H1 (cell line): ENCODE measurements at regions not wholly inside any gene's neighbourhood (a gene's known extent, or its start where the extent isn't known, plus 50 kb on each side); places are given as distances from the start of the nearest gene placed in this dataset.
A peak's percentile ranks its signal among the peaks of the same experiment; 100 is the strongest.
"Not testable (repeated sequence)": the region's sequence is repeated elsewhere in the genome, so short reads cannot be mapped to it uniquely, and the experiment has no call there.

Source experiments
- CTCF ChIA-PET: fragments of 300-600 bp; sonication (Branson Sonifier 250); formaldehyde crosslinking; loops from one replicate; lab custom pipeline; 2021; ENCODE audit not compliant: partially characterized antibody; lab: Charles Lee
- POLR2A ChIA-PET: fragments of 300-600 bp; sonication (Branson Sonifier 250); formaldehyde crosslinking; loops from one replicate; lab custom pipeline; 2021; ENCODE audit warnings: inconsistent platforms; ENCODE audit not compliant: partially characterized antibody; lab: Charles Lee
- DNase-seq, 2 experiments: peaks; one replicate each; pipeline versions ENCODE4 v3.0.0 to v3.0.0-alpha.2; 2010 to 2022; ENCODE audit warnings: low spot score in 2 of 2, low read depth in 1 of 2, mixed read lengths in 1 of 2
- FAIRE-seq: peaks from 2 replicates; lab custom pipeline; 2011; peaks lifted over from hg19 to GRCh38; lab: Jason Lieb, UNC
- H2AFZ ChIP-seq: 2 replicates; pipeline ENCODE4 v1.8.1; 2012; ENCODE audit warnings: low read length, inconsistent platforms
- H2AK5ac ChIP-seq: 2 replicates; pipeline ENCODE4 v1.6.1; 2013; ENCODE audit warnings: low read depth, low read length
- H2BK120ac ChIP-seq: replicated peaks from 2 replicates; pipeline ENCODE3; 2013; ENCODE audit warnings: low read depth, low read length, inconsistent platforms
- H2BK12ac ChIP-seq: 2 replicates; pipeline ENCODE4 v1.6.1; 2013; ENCODE audit warnings: low read depth, low read length
- H2BK15ac ChIP-seq: 2 replicates; pipeline ENCODE4 v1.6.1; 2013; ENCODE audit warnings: low read length
- H2BK20ac ChIP-seq: 2 replicates; pipeline ENCODE4 v1.6.1; 2013; ENCODE audit warnings: low read length
- H2BK5ac ChIP-seq: 2 replicates; pipeline ENCODE4 v1.6.1; 2013; ENCODE audit warnings: low read depth, low read length
- H3K14ac ChIP-seq: 2 replicates; pipeline ENCODE4 v1.6.1; 2013; ENCODE audit warnings: inconsistent platforms; ENCODE audit not compliant: insufficient read length
- H3K18ac ChIP-seq: 2 replicates; pipeline ENCODE4 v1.6.1; 2013; ENCODE audit warnings: low read length; ENCODE audit errors: extremely low read depth
- H3K23ac ChIP-seq: 2 replicates; pipeline ENCODE4 v1.6.1; 2013; ENCODE audit warnings: inconsistent platforms; ENCODE audit not compliant: insufficient read length
- H3K23me2 ChIP-seq: 2 replicates; pipeline ENCODE4 v1.6.1; 2013; ENCODE audit warnings: low read depth, low read length
- H3K27ac ChIP-seq: 2 replicates; pipeline ENCODE4 v1.6.1; 2011; ENCODE audit warnings: low read depth, low read length, inconsistent platforms
- H3K27me3 ChIP-seq, 4 experiments: replicated peaks in 1 of 4; 1 replicate in 1 of 4; 2 replicates in 3 of 4; pipeline versions ENCODE4 v1.6.1 to v1.8.1; 2011 to 2013; ENCODE audit warnings: low read length in 3 of 4, mild to moderate bottlenecking in 3 of 4, inconsistent platforms in 2 of 4, mixed read lengths in 2 of 4, moderate library complexity in 1 of 4; ENCODE audit not compliant: control insufficient read depth in 3 of 4, insufficient read depth in 3 of 4; ENCODE audit errors: extremely low read depth in 1 of 4
- H3K36me3 ChIP-seq, 4 experiments: 2 replicates each; pipeline versions ENCODE4 v1.6.1 to v1.8.1; 2011 to 2013; ENCODE audit warnings: mild to moderate bottlenecking in 4 of 4, low read length in 3 of 4, moderate library complexity in 2 of 4, control low read depth in 1 of 4, inconsistent platforms in 1 of 4; ENCODE audit not compliant: insufficient read depth in 4 of 4, control insufficient read depth in 2 of 4
- H3K4ac ChIP-seq: replicated peaks from 2 replicates; pipeline ENCODE3; 2013; ENCODE audit warnings: low read length, low read depth, mixed read lengths, inconsistent platforms; ENCODE audit not compliant: insufficient read length
- H3K4me1 ChIP-seq, 4 experiments: replicated peaks in 1 of 4; 1 replicate in 1 of 4; 2 replicates in 3 of 4; pipeline versions ENCODE4 v1.6.1 to v1.8.1; 2011 to 2013; ENCODE audit warnings: low read length in 3 of 4, inconsistent platforms in 2 of 4, mixed read lengths in 1 of 4; ENCODE audit not compliant: insufficient read depth in 4 of 4, control insufficient read depth in 3 of 4
- H3K4me2 ChIP-seq, 2 experiments: 2 replicates each; pipeline versions ENCODE4 v1.6.1 to v1.8.1; 2011 to 2013; ENCODE audit warnings: low read depth in 2 of 2, low read length in 2 of 2, control low read depth in 1 of 2, inconsistent platforms in 1 of 2, mild to moderate bottlenecking in 1 of 2; ENCODE audit not compliant: insufficient read depth in 1 of 2
- H3K4me3 ChIP-seq, 4 experiments: fragments of 200-600, 300-600 bp in 1 of 4; sonication (generic), shearing (Covaris generic), sonication (Bioruptor Twin) in 1 of 4; 2 replicates each; pipeline versions ENCODE4 v1.5.1 to v1.8.1; 2011 to 2016; ENCODE audit warnings: low read length in 4 of 4, low read depth in 3 of 4, control low read depth in 2 of 4, inconsistent platforms in 2 of 4, mild to moderate bottlenecking in 2 of 4, mixed read lengths in 1 of 4, moderate library complexity in 1 of 4; ENCODE audit not compliant: insufficient read depth in 2 of 4; ENCODE audit errors: extremely low read depth in 1 of 4
- H3K56ac ChIP-seq: replicated peaks from 2 replicates; pipeline ENCODE3; 2013; ENCODE audit warnings: low read depth, mild to moderate bottlenecking, mixed read lengths, low read length, inconsistent platforms; ENCODE audit not compliant: insufficient read length
- H3K79me1 ChIP-seq: 2 replicates; pipeline ENCODE4 v1.6.1; 2013; ENCODE audit warnings: low read depth, low read length, control low read depth
- H3K79me2 ChIP-seq, 2 experiments: 2 replicates each; pipeline versions ENCODE4 v1.6.1 to v1.8.1; 2012 to 2013; ENCODE audit warnings: low read length in 2 of 2, mild to moderate bottlenecking in 2 of 2, inconsistent platforms in 1 of 2; ENCODE audit not compliant: insufficient read depth in 2 of 2, control insufficient read depth in 1 of 2
- H3K9ac ChIP-seq, 4 experiments: replicated peaks in 1 of 4; 1 replicate in 1 of 4; 2 replicates in 3 of 4; pipeline versions ENCODE4 v1.6.1 to v1.8.1; 2011 to 2013; ENCODE audit warnings: low read depth in 3 of 4, low read length in 3 of 4, control low read depth in 2 of 4, mild to moderate bottlenecking in 2 of 4, moderate library complexity in 2 of 4, inconsistent platforms in 1 of 4; ENCODE audit errors: extremely low read depth in 1 of 4
- H3K9me3 ChIP-seq, 2 experiments: 2 replicates each; pipeline versions ENCODE4 v1.6.1 to v1.8.1; 2012 to 2013; ENCODE audit warnings: mild to moderate bottlenecking in 2 of 2, moderate library complexity in 2 of 2, control low read depth in 1 of 2, inconsistent platforms in 1 of 2, low read depth in 1 of 2, low read length in 1 of 2, mixed read lengths in 1 of 2; ENCODE audit not compliant: insufficient read depth in 2 of 2
- H4K20me1 ChIP-seq, 2 experiments: replicated peaks in 1 of 2; 2 replicates each; pipeline versions ENCODE3 to v1.8.1; 2011 to 2013; ENCODE audit warnings: inconsistent platforms in 2 of 2, low read length in 2 of 2, mild to moderate bottlenecking in 1 of 2; ENCODE audit not compliant: insufficient read depth in 2 of 2, control insufficient read depth in 1 of 2
- H4K5ac ChIP-seq: 2 replicates; pipeline ENCODE4 v1.6.1; 2013; ENCODE audit warnings: low read length, low read depth, mixed read lengths, inconsistent platforms; ENCODE audit not compliant: insufficient read length
- H4K8ac ChIP-seq: 2 replicates; pipeline ENCODE4 v1.8.0; 2013; ENCODE audit warnings: mild to moderate bottlenecking, moderate library complexity, low read length, inconsistent platforms; ENCODE audit not compliant: insufficient read depth; ENCODE audit errors: extremely low read depth
- H4K91ac ChIP-seq: replicated peaks from 2 replicates; pipeline ENCODE3; 2013; ENCODE audit warnings: low read length, mixed read lengths, inconsistent platforms; ENCODE audit not compliant: insufficient read length
- WGBS, 2 experiments: shearing (Covaris generic) in 1 of 2; methylation state at CpG; one replicate each; pipeline versions ENCODE4 v1.1.6 to v1.1.7; 2013 to 2015; ENCODE audit warnings: low lambda C conversion rate in 2 of 2, mixed read lengths in 2 of 2, inconsistent platforms in 1 of 2, low coverage in 1 of 2, missing lambda C conversion rate in 1 of 2; ENCODE audit not compliant: insufficient replicate concordance in 2 of 2, insufficient coverage in 1 of 2, insufficient read length in 1 of 2; ENCODE audit errors: extremely low coverage in 1 of 2, missing lambda C conversion rate in 1 of 2; 5-methylcytosine and 5-hydroxymethylcytosine counted together
- TF ChIP-seq, protein P1 (sequence below): IDR thresholded peaks from 2 replicates; pipeline ENCODE4 v1.6.1; 2012; ENCODE audit warnings: inconsistent platforms

DNA sequence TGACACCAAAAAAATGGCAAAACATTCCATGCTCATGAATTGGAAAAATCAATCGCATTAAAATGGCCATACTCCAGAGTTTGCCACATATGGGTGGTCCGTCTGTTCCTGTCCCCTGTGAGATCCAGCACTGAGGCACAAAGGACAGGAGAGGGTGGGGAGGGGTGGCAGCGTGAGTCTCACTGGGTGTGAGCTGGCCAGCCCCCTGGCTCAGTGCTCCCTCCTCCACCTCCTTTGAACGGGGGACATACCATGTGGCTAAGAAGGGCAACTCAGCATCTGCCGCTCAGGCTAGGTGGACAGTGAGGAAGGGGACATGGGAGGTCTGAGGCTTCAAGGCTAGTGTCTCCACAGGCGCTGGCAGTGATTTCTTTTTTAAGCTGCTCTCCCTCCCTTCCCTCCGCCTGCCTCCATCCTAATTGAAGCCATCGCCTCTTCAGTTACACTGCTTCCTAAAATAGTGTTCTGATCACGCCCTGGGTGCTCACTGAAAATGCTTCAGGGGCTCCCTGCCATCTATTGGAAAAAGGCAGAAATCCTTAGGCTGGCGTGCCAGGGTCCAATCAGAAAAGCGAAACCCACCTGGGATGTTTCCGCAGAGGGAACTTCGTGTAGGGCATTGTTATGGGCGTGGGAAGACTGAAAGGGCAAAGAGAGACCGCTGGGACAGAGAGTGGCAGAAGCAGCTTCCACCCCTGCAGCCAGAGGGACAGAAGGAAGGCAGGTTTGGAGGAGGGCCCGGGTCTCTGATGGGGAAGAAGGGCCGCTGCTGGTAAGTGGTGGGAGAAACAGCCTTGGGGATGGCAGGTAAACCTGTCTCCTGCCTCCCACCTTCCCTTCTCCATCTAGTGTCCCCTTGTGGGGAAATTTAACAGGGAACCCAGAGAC, 75.8 kb downstream of the TBC1D28 start:
- H2BK12ac ChIP-seq, H3K27me3 ChIP-seq, H3K27ac ChIP-seq, H3K56ac ChIP-seq, H4K20me1 ChIP-seq, CTCF ChIA-PET, H3K79me2 ChIP-seq, H3K4me1 ChIP-seq, H3K36me3 ChIP-seq: not testable (repeated sequence)
- Histone ChIP-seq H2BK20ac (peak overlapping the region; percentile 72; the same call in 1 of the 2 replicates), H2BK5ac (peak overlapping the region; percentile 84; the same call in 1 of the 2 replicates)
- DNase-seq, result peak in 1 of 2 experiments; percentile 48
- TF ChIP-seq, protein P1, sequence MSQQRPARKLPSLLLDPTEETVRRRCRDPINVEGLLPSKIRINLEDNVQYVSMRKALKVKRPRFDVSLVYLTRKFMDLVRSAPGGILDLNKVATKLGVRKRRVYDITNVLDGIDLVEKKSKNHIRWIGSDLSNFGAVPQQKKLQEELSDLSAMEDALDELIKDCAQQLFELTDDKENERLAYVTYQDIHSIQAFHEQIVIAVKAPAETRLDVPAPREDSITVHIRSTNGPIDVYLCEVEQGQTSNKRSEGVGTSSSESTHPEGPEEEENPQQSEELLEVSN, result 0 out of 2 replicates have a peak, but pooled peaks have one; percentile 20
- TF ChIP-seq, all 59 proteins: peak for 1; not testable (repeated sequence) for 58
- H3K79me1 ChIP-seq, H3K9ac ChIP-seq, H3K23ac ChIP-seq, H2AK5ac ChIP-seq, H3K14ac ChIP-seq, H3K9me3 ChIP-seq, FAIRE-seq, H2BK15ac ChIP-seq, H4K8ac ChIP-seq, H4K91ac ChIP-seq, H3K23me2 ChIP-seq, POLR2A ChIA-PET, H2AFZ ChIP-seq, H3K4me3 ChIP-seq, H3K4ac ChIP-seq: not testable (repeated sequence)
- 59% methylated on average over 10 of the region's 17 CpGs; no CpG with 5 or more reads in 1 of the 2 experiments for WGBS, 2 experiments
- Histone ChIP-seq H2BK120ac (peak overlapping the region; percentile 64), H3K18ac (peak overlapping the region; percentile 96), H3K4me2 (peak overlapping the region; percentile 29 to 34; a peak in 1 of 4 replicates), H4K5ac (peak overlapping the region; percentile 39)
